Lower leg skin (tissue), 4 donors: ENCODE measurements at regions not wholly inside any gene's neighbourhood (a gene's known extent, or its start where the extent isn't known, plus 50 kb on each side); places are given as distances from the start of the nearest gene placed in this dataset.

ENCODE experiments used
- DNase-seq, 2 donors: peaks; one replicate each; pipeline ENCODE4 v3.0.0-alpha.2; 2019; ENCODE audit warnings: low spot score in 2 of 2
- H3K4me3 ChIP-seq: fragments of 200-600 bp; sonication (generic); 2 replicates; pipeline ENCODE4 v1.5.1; 2017; ENCODE audit warnings: mild to moderate bottlenecking, low read depth; ENCODE audit not compliant: poor library complexity, severe bottlenecking
- CTCF ChIP-seq, 3 donors: fragments of 450-650 bp; IDR thresholded peaks; one replicate each; pipeline ENCODE4 v1.5.1; 2016; ENCODE audit warnings: antibody characterized with exemption in 3 of 3, mild to moderate bottlenecking in 3 of 3, moderate library complexity in 2 of 3
- POLR2A ChIP-seq, 2 donors: fragments of 450-650 bp; IDR thresholded peaks; one replicate each; pipeline ENCODE4 v1.6.1; 2016 to 2017; ENCODE audit warnings: antibody characterized with exemption in 2 of 2, mild to moderate bottlenecking in 1 of 2, moderate library complexity in 1 of 2
- WGBS, 2 donors: methylation state at CpG; one replicate each; pipeline ENCODE4 v1.1.5; 2018; 5-methylcytosine and 5-hydroxymethylcytosine counted together
- intact Hi-C: fragments of 100-400 bp; cut with DNase I; formaldehyde crosslinking; loops from one replicate; pipeline ENCODE4 v1.15.0; 2023; ENCODE audit warnings: low total_unique reads

DNA sequence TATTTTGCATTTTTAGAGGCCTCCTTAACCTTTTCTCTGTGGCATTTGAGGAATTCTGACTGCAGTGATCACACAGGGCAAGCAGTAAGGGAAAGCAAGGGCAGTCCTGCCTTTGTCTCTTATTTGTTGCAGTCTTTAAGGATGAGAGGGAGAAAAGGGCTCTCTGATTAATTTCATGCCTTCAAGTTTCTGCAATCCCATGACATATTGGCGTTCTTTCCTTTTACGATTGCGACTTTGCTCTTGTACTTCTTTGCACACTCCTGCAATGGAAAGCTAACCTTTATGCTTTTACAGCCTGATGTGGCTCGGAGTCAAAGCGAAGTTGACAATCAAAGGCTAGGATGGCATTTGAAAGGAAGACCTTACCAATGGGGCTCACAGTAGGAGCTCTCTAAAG is 698.4 kb downstream of the DNAH5 start:
- no peak for DNase-seq
- TF ChIP-seq POLR2A (IDR thresholded peaks at IDR 0.05) (no peak), CTCF (IDR thresholded peaks at IDR 0.05) (no peak)
- intact Hi-C loops = no loop called here
- no peak overlapping the region for H3K4me3 ChIP-seq
- WGBS, 2 donors = 70 to 73% methylated on average over 5 of the region's 5 CpGs

- DNase-seq = no peak
- H3K4me3 ChIP-seq = no peak overlapping the region
- whole genome bisulfite sequencing, 2 donors = 70 to 87% methylated on average over 2 to 5 of the region's 20 CpGs
- intact Hi-C loops = no loop called here
- TF ChIP-seq POLR2A (IDR thresholded peaks at IDR 0.05) = no peak
- TF ChIP-seq CTCF (IDR thresholded peaks at IDR 0.05) = no peak
Observed at GRCh38 chr5:13244151-13244550, 700.3 kb downstream of the DNAH5 start.

DNA sequence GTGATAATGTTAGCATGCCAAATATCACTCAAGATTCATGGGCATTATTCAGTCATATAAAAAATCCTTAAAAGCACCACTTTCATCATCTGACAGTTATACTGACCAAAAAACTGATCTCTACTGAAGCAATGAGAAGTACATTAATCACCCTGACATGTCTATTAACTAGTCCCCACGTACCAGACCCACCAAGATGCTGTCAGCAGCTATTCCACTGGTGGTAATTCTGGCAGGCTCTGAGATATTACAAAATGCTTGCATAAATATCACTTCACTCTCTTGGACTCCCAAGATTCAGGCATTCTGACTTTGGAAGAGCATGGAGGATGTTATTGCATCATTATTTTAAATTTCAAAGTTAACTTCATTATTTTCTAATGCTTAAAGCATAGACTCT is 717.0 kb downstream of the DNAH5 start:
- no peak overlapping the region for H3K4me3 ChIP-seq
- no peak for DNase-seq
- intact Hi-C loops = no loop called here
- TF ChIP-seq CTCF (IDR thresholded peaks at IDR 0.05) = no peak
- no peak for TF ChIP-seq POLR2A (IDR thresholded peaks at IDR 0.05)
- WGBS, 2 donors = 0 to 15% methylated on average over 1 of the region's 1 CpG

- 71 to 89% methylated on average over 2 of the region's 2 CpGs for WGBS, 2 donors
- no peak for TF ChIP-seq POLR2A (IDR thresholded peaks at IDR 0.05)
- no peak for TF ChIP-seq CTCF (IDR thresholded peaks at IDR 0.05)
- DNase-seq = no peak
- intact Hi-C loops = no loop called here
- no peak overlapping the region for H3K4me3 ChIP-seq
Observed at GRCh38 chr5:13218518-13218917, 726.0 kb downstream of the DNAH5 start.

DNA sequence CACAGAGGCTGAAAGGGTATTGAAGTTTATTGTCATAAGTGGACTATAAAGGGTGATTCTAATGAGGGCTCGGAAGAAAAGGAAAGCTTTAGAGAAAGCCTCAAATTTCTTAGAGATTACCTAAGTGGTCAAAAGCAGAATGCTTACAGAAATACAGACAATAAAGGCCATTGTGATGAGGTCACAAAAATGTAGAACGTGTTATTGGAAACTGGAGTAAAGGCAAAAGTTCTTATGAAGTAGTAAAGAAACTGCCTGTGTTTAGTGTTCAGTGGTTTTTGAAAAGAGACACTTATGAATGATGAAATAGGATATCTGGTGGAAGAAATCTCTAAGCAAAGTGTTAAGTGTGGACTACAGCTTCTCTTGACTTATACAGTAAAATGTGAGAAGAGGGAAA is 726.9 kb downstream of the DNAH5 start:
- 65 to 75% methylated on average over 2 of the region's 2 CpGs for WGBS, 2 donors
- H3K4me3 ChIP-seq = no peak overlapping the region
- intact Hi-C loops = no loop called here
- no peak for DNase-seq
- TF ChIP-seq CTCF (IDR thresholded peaks at IDR 0.05) (no peak), POLR2A (IDR thresholded peaks at IDR 0.05) (no peak)

- H3K4me3 ChIP-seq = no peak overlapping the region
- DNase-seq = no peak
- intact Hi-C loops = no loop called here
- no peak for TF ChIP-seq POLR2A (IDR thresholded peaks at IDR 0.05)
- no peak for TF ChIP-seq CTCF (IDR thresholded peaks at IDR 0.05)
Observed at GRCh38 chr5:13215806-13216205, 728.7 kb downstream of the DNAH5 start.
